Raji (cell line): ENCODE measurements at regions not wholly inside any gene's neighbourhood (a gene's known extent, or its start where the extent isn't known, plus 50 kb on each side); places are given as distances from the start of the nearest gene placed in this dataset.

Experiments
- POLR2A ChIP-seq: IDR thresholded peaks from 2 replicates; pipeline ENCODE4 v1.6.1; 2011; ENCODE audit warnings: low read depth, low read length, control low read depth; ENCODE audit not compliant: insufficient read depth

- no peak for TF ChIP-seq POLR2A
Observed at GRCh38 chr20:53859684-53860083, 210.7 kb downstream of the BCAS1 start.

GRCh38 chr20:53857723-53858236, 212.6 kb downstream of the BCAS1 start:
- TF ChIP-seq POLR2A = no peak

- no peak for TF ChIP-seq POLR2A
Observed at GRCh38 chr20:53856300-53857295, 213.8 kb downstream of the BCAS1 start.

GRCh38 chr20:53855733-53856132, 214.7 kb downstream of the BCAS1 start:
- no peak for TF ChIP-seq POLR2A

GRCh38 chr20:53853111-53853713, 217.2 kb downstream of the BCAS1 start:
- no peak for TF ChIP-seq POLR2A

- no peak for TF ChIP-seq POLR2A
Observed at GRCh38 chr20:53852691-53853090, 217.7 kb downstream of the BCAS1 start.

GRCh38 chr20:53852014-53852413, 218.4 kb downstream of the BCAS1 start:
- TF ChIP-seq POLR2A = no peak

- TF ChIP-seq POLR2A = no peak
Observed at GRCh38 chr20:53850319-53850718, 220.1 kb downstream of the BCAS1 start.

GRCh38 chr20:53849471-53850059, 220.8 kb downstream of the BCAS1 start:
- TF ChIP-seq POLR2A = no peak

GRCh38 chr20:53848304-53848703, 222.1 kb downstream of the BCAS1 start:
- no peak for TF ChIP-seq POLR2A

- TF ChIP-seq POLR2A = no peak
Observed at GRCh38 chr20:53847837-53848170, 222.6 kb downstream of the BCAS1 start.

GRCh38 chr20:53847139-53847836, 223.1 kb downstream of the BCAS1 start:
- TF ChIP-seq POLR2A = no peak

GRCh38 chr20:53846640-53847039, 223.8 kb downstream of the BCAS1 start:
- no peak for TF ChIP-seq POLR2A

- TF ChIP-seq POLR2A = no peak
Observed at GRCh38 chr20:53845980-53846379, 224.4 kb downstream of the BCAS1 start.

- no peak for TF ChIP-seq POLR2A
Observed at GRCh38 chr20:53844259-53844658, 226.1 kb downstream of the BCAS1 start.
